T-helper 17 cell (primary cell): ENCODE measurements at regions not wholly inside any gene's neighbourhood (a gene's known extent, or its start where the extent isn't known, plus 50 kb on each side); places are given as distances from the start of the nearest gene placed in this dataset.

Source experiments
- ATAC-seq: fragments of 150-1000 bp; cut with Tn5 transposase; 2 replicates; pipeline ENCODE4 v1.10.0; 2021; ENCODE audit warnings: mild to moderate bottlenecking, moderate library complexity
- DNase-seq, 3 donors: peaks; one replicate each; pipeline versions ENCODE4 v3.0.0 to v3.0.0-alpha.2; 2020 to 2021
- H3K9me3 ChIP-seq: one replicate; pipeline ENCODE4 v1.7.0; 2013; ENCODE audit warnings: low read length, mild to moderate bottlenecking; ENCODE audit not compliant: control insufficient read depth, poor library complexity, severe bottlenecking
- H3K27ac Mint-ChIP-seq: one replicate; pipeline ENCODE4 v1.8.0; 2022; ENCODE audit warnings: mild to moderate bottlenecking, moderate library complexity, mixed read lengths
- H3K27me3 Mint-ChIP-seq: one replicate; pipeline ENCODE4 v1.8.0; 2022; ENCODE audit warnings: mixed read lengths
- H3K36me3 Mint-ChIP-seq: one replicate; pipeline ENCODE4 v1.8.0; 2022; ENCODE audit warnings: low read depth, mixed read lengths
- H3K4me1 Mint-ChIP-seq: one replicate; pipeline ENCODE4 v1.8.0; 2022; ENCODE audit warnings: mild to moderate bottlenecking, mixed read lengths
- H3K4me3 Mint-ChIP-seq: one replicate; pipeline ENCODE4 v1.8.0; 2022; ENCODE audit warnings: mild to moderate bottlenecking, moderate library complexity, mixed read lengths

DNA sequence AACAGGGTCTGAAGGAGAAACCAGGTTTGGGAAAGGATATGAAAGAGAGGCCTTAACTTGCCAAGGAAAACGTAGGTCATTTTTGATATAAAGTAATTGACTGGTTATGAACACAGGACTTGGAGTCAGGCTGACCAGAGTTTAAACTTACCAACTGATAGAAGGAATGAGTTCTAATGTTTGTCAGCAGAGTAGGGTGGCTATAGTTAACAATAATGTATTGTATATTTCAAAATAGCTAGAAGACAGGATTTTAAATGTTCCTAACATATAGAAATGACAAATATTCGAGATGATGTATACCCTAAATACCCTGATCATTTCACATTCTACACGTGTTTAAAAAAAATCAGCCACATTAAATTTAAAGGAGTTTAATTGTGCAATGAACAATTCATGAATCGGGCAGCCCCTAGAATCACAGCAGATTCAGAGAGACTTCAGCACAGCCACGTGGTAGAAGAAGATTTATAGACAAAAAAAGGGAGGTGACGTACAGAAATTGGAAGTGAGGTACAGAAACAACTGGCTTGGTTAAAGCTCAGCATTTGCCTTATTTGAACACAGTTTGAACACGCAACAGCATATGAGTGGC is 52.5 kb upstream of the PLEKHG7 start:
- Mint-ChIP-seq H3K27me3 (peaks cover 6% of the 10 kb centered on the region), H3K36me3 (peaks cover 2% of the 10 kb centered on the region), H3K4me3 (no peak overlapping the region), H3K27ac (peak overlapping the region; percentile 91), H3K4me1 (peaks cover 6% of the 10 kb centered on the region)
- ATAC-seq = no peak
- no peaks in the 10 kb centered on the region for H3K9me3 ChIP-seq
- DNase-seq = no peak

DNA sequence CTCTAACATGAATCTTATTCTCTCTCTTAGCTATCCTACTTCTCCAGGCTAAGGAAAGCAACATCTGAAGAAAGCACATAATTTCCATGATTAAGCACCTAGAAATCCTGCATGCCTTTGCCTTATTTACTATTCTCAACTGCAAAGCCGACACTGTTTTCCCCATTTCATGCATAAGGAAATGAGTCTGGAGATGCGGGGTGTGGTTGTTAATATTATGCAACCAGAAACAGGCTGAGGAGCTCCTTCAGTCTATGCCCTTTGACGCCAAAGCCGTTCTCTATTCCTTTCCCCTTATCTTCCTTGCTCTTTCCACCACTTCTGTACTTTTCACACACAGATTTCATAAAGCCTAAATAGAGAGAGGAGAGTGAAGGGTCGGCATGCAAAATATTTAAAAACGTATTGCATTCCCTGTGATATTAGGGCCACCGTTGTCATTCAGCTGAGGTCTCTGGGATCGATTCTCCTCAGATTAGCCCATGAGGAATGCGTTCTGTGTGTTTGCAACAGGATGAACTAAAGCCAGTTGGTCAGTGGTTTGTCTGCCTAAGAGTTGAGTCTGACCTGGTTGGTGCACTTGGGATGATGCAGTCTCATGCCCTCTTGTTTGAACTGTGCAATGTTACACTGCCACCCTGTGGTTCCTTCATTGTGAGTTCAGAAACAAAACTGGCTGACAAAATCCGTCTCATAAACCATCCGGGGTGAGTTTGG is 53.1 kb upstream of the PLEKHG7 start:
- Mint-ChIP-seq H3K27ac (peak overlapping the region; percentile 91), H3K27me3 (peaks cover 6% of the 10 kb centered on the region), H3K4me3 (no peak overlapping the region), H3K36me3 (peaks cover 2% of the 10 kb centered on the region), H3K4me1 (peaks cover 6% of the 10 kb centered on the region)
- ATAC-seq (peak; percentile 89), DNase-seq (peak; percentile 20 to 46 (median 21))
- no peaks in the 10 kb centered on the region for H3K9me3 ChIP-seq

DNA sequence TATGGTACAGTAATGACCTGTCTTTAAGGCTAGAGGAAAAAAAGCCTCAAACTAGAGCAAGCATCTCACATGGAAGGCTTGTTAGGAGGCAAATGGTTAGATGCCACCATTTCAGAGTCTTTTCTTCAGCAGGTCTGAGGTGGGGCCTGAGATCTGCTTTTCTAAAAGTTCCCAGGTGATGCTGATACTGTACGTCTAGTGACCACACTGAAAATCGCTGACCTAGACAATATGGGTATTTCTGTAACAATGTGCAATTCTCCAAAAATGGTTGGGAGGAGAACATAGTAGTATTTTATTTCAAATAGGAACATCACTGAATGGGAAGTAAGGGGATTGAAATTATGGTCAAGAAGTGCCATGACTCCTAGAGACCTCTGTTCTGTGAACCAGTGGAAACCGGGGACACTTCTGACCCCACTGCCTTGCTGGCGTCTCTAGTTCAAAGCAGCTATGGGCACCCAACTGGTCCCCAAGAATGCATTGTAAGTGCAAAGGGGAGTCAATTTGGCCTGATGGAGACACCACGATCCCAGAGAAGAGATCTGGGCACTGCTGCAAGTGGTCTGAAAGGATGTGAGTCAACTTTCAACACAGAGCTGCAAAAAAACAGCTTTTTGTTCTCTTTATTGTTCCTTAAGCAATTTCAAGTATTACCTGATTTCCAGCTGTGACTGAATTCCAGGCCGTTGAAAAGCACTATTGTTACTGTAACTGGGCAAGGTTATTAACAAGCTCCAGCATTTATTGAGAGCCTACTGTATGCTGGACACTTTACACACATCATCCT is 54.4 kb upstream of the PLEKHG7 start:
- H3K36me3 Mint-ChIP-seq = peaks cover 2% of the 10 kb centered on the region
- peak overlapping the region; percentile 91 for H3K27ac Mint-ChIP-seq
- H3K27me3 Mint-ChIP-seq = no peaks in the 10 kb centered on the region
- peaks cover 5% of the 10 kb centered on the region for H3K9me3 ChIP-seq
- DNase-seq (no peak), ATAC-seq (no peak)
- H3K4me1 Mint-ChIP-seq = peaks cover 6% of the 10 kb centered on the region
- no peak overlapping the region for H3K4me3 Mint-ChIP-seq

DNA sequence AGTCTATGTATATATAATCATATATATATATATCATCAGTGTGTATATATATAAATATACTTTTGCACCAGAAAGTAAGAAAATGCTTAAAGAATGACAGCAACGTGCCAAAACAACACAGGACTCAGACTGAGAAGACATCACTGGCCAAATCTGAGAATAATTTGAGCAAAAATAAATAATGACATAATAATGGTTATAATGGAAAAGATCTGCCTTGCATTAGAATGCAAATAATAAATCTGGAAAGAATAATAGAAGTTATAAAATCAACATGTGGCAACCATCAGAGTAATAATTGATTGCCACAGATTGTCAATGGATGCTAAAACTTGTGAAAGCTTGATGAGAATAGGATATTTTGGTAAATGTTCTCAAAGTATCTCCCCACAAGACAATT is 61.5 kb upstream of the PLEKHG7 start:
- Mint-ChIP-seq H3K36me3 (no peaks in the 10 kb centered on the region), H3K27ac (no peak overlapping the region), H3K4me1 (no peaks in the 10 kb centered on the region), H3K27me3 (no peaks in the 10 kb centered on the region), H3K4me3 (no peak overlapping the region)
- peaks cover 5% of the 10 kb centered on the region for H3K9me3 ChIP-seq
- ATAC-seq (no peak), DNase-seq (no peak)

DNA sequence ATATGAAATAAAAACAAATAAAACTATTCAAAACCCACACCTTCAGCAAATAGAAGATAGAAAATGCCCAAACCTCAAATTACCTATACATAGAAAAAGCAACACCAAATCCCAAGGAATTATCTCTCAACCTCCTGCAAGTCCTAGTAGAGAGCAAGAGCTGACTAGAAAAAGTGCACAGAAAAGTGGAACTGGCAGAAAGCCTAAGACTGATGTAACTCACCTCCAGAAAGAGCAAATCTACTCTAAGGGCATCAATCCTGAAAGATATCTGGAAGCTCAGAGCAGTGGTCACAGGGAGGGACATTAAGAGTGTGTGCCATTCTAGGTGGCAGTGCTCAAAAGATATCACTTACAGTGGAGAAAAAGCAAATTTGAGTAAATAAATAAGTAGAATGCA is 62.1 kb upstream of the PLEKHG7 start:
- no peak for DNase-seq
- no peak overlapping the region for H3K27ac Mint-ChIP-seq
- H3K9me3 ChIP-seq = peaks cover 5% of the 10 kb centered on the region
- no peaks in the 10 kb centered on the region for H3K36me3 Mint-ChIP-seq
- ATAC-seq = no peak
- H3K27me3 Mint-ChIP-seq = no peaks in the 10 kb centered on the region
- H3K4me1 Mint-ChIP-seq = no peaks in the 10 kb centered on the region
- H3K4me3 Mint-ChIP-seq = no peak overlapping the region

DNA sequence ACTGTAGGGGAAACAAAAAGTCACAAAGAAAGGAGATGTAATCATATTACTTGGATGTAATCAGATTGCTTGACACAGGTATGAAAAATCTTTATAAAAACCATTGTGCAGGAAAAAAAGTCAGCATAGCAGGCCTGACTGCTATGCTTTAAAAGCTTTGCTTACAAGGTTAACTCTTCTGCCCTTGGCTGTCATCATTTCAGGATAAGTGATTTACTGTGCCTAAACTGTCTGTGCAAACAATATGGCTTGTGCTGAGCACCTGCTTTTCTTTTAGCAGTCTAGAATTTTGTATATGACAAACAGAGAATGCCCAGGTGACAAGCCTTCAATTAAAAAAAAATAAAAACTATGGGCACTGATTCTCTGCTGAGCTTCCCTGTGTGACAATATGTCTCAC is 63.8 kb upstream of the PLEKHG7 start:
- Mint-ChIP-seq H3K36me3 (no peaks in the 10 kb centered on the region), H3K27ac (peak overlapping the region; percentile 14), H3K4me1 (no peaks in the 10 kb centered on the region), H3K4me3 (no peak overlapping the region), H3K27me3 (no peaks in the 10 kb centered on the region)
- DNase-seq (no peak), ATAC-seq (no peak)
- H3K9me3 ChIP-seq = peaks cover 1% of the 10 kb centered on the region

DNA sequence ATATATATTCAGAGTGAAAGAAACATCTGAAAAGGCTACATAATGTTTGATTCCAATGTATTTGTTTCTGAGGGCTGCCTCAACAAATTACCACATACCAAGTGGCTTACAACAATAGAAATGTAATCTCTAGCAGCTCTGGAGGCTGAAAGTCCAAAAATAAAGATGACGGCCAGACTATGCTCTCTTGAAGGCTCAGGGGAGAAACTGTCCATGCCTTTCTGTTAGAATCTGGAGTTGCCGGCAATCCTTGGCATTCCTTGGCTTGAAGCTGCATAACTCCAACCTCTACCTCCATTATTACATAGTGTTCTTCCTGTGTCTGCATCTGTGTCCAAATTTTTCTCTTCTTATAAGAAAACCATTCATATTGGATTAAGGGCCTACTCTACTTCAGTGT is 68.1 kb upstream of the PLEKHG7 start:
- Mint-ChIP-seq H3K4me1 (no peaks in the 10 kb centered on the region), H3K27me3 (no peaks in the 10 kb centered on the region), H3K27ac (no peak overlapping the region), H3K36me3 (no peaks in the 10 kb centered on the region), H3K4me3 (no peak overlapping the region)
- no peaks in the 10 kb centered on the region for H3K9me3 ChIP-seq
- no peak for DNase-seq
- ATAC-seq = no peak

DNA sequence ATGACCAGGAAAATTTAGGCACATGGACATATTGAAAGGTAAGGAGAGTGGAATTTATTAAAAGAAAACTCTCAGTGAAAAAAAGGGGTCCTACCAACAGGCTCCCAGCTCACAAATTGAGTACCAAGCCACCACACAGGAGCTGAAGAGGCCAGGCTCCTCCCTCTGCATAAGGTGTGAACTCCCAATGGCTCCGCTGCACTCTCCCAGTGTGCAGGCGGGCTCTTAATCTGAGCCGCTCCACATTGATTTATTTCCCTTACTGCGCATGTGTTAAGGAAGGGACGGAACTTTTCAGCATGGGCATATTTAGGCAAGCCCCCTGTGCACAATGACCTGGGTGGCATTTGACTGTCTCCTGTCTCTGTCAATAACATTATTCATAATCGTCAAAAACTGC is 68.6 kb upstream of the PLEKHG7 start:
- DNase-seq = no peak
- no peaks in the 10 kb centered on the region for H3K4me1 Mint-ChIP-seq
- H3K27me3 Mint-ChIP-seq = no peaks in the 10 kb centered on the region
- no peak for ATAC-seq
- no peaks in the 10 kb centered on the region for H3K9me3 ChIP-seq
- no peaks in the 10 kb centered on the region for H3K36me3 Mint-ChIP-seq
- no peak overlapping the region for H3K27ac Mint-ChIP-seq
- no peak overlapping the region for H3K4me3 Mint-ChIP-seq

DNA sequence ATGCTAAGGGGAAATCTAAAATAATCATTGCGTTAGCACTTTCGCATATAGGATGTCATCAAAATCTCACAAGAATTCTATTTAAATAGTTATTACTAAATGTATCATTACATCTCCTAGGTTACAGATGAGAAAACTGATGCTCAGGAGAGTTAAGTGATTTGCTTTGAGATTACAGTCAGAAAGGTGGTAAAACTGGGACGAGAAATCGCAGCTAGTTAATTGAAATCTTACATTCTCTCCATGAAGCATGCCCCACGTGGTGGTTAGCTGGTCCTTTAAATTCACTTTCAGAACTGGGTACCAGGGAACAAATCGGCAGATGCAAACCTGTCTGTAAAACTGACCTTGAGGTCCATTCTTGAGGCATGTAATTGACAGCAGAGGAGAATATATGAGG is 71.8 kb upstream of the PLEKHG7 start:
- no peak for DNase-seq
- Mint-ChIP-seq H3K27me3 (no peaks in the 10 kb centered on the region), H3K36me3 (no peaks in the 10 kb centered on the region), H3K4me3 (no peak overlapping the region), H3K27ac (no peak overlapping the region), H3K4me1 (no peaks in the 10 kb centered on the region)
- no peaks in the 10 kb centered on the region for H3K9me3 ChIP-seq
- ATAC-seq = no peak

DNA sequence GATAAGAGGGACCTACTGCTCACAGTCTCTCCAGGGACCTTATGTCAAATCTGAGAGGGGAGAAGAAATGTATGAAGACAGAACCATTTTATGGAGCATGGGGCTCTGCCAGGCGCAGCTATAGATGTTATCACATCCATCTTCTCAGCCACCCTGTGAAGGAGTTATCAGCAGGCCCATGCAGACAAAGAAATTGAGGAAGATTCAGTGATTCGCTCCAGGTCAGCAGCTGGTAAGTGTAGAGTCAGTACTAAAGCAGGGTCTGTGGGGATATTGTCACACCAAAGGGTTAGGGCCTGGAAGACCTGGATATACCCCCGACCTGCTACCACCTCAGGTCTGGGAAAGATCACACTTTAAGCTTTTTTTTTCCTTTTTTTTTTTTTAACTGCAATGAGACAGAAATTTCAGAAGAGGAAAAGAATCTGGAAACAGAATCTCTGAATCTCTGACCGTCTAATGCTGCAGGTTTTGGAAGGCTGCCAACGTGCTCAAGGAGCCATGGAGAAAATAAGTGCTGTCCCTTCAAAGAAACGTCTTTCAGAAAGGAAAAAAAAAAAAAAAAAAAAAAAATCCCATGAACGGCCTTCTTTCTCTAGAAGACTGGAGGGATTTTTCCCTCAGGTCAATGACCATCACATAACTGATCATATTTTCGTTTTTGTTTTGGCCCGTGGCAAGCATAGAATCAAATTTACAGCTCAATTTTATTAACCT is 73.3 kb upstream of the PLEKHG7 start:
- Mint-ChIP-seq H3K27me3 (no peaks in the 10 kb centered on the region), H3K4me1 (no peaks in the 10 kb centered on the region), H3K36me3 (no peaks in the 10 kb centered on the region), H3K27ac (no peak overlapping the region), H3K4me3 (no peak overlapping the region)
- DNase-seq (no peak), ATAC-seq (no peak)
- H3K9me3 ChIP-seq = no peaks in the 10 kb centered on the region

DNA sequence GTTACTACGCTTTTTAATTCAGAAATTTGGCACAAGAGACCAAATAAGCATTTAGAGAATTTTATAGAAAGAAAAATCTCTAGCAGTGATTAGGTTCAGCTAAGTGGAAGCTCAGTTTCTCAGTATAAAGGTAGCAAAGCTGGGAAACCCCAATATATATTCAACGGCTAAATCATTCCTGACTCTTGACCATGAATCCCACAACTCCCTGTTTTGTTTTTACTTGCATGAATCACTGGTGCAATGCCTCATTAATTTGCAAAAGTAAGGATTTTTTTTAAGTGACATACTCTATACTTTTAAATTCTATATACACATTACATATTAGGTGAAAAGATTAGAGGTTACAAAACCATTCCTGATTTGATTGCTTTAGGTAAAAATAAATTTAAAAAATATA is 74.3 kb upstream of the PLEKHG7 start:
- DNase-seq = no peak
- H3K27me3 Mint-ChIP-seq = no peaks in the 10 kb centered on the region
- no peaks in the 10 kb centered on the region for H3K4me1 Mint-ChIP-seq
- no peaks in the 10 kb centered on the region for H3K9me3 ChIP-seq
- no peaks in the 10 kb centered on the region for H3K36me3 Mint-ChIP-seq
- ATAC-seq = no peak
- no peak overlapping the region for H3K27ac Mint-ChIP-seq
- H3K4me3 Mint-ChIP-seq = no peak overlapping the region

DNA sequence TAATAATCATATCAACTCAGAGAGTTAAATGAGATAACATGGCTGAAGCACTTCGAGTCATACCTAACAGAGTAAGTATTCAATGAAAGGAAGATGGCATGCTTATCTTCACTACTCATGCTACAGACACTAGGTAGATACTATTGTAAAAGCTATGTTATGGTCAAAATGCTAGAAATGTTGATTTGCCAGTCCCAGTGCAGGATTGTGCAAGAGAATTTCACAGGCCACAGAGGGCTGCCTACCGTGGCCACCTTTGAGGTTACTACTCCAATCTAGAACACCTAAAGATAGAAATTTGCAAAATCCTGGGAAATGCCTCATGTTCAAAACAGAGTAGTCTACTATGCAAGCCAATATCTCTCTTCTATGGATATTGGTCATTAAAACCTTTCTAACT is 75.3 kb upstream of the PLEKHG7 start:
- no peaks in the 10 kb centered on the region for H3K27me3 Mint-ChIP-seq
- H3K36me3 Mint-ChIP-seq = no peaks in the 10 kb centered on the region
- no peak overlapping the region for H3K27ac Mint-ChIP-seq
- ATAC-seq = no peak
- H3K4me3 Mint-ChIP-seq = no peak overlapping the region
- H3K9me3 ChIP-seq = no peaks in the 10 kb centered on the region
- no peak for DNase-seq
- H3K4me1 Mint-ChIP-seq = no peaks in the 10 kb centered on the region

DNA sequence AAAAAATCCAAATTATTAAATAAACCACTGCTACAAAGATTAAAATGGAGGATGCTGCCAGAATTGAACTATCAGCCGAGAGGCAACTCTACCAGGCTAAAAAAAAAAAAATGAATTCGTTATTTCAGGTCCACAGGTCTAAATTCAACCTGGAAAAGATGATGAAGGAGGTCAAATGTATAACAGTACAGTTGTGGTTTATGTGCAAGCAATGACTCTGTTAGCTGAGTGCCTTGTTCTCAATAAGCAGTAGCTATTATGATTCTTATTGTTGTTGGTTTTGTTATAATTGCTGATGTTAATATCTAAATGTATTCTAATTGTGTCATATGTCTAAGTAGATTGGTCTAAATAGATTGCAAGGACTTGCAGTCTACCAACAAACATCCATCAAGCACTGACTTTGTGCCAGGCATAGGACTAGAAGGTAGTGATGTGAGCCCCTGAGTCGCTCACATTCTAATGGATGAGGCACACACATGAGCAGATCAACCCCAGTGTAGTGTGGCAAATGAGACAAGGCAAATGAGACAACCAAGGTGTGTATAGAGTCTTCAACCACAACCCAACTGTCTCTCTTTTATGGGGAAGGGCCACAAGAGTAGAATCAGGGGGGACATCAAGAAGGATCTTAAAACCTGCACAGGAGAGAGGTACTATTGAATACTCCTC is 77.0 kb upstream of the PLEKHG7 start:
- DNase-seq (no peak), ATAC-seq (no peak)
- H3K9me3 ChIP-seq = no peaks in the 10 kb centered on the region
- no peaks in the 10 kb centered on the region for H3K27me3 Mint-ChIP-seq
- H3K36me3 Mint-ChIP-seq = no peaks in the 10 kb centered on the region
- no peak overlapping the region for H3K27ac Mint-ChIP-seq
- no peaks in the 10 kb centered on the region for H3K4me1 Mint-ChIP-seq
- H3K4me3 Mint-ChIP-seq = no peak overlapping the region
